ENCODE measurements at regions not wholly inside any gene's neighbourhood (a gene's known extent, or its start where the extent isn't known, plus 50 kb on each side); places are given as distances from the start of the nearest gene placed in this dataset.

GRCh38 chr12:93111773-93112172 lies 182.7 kb upstream of the EEA1 start:
- TF ChIP-seq, protein P1, sequence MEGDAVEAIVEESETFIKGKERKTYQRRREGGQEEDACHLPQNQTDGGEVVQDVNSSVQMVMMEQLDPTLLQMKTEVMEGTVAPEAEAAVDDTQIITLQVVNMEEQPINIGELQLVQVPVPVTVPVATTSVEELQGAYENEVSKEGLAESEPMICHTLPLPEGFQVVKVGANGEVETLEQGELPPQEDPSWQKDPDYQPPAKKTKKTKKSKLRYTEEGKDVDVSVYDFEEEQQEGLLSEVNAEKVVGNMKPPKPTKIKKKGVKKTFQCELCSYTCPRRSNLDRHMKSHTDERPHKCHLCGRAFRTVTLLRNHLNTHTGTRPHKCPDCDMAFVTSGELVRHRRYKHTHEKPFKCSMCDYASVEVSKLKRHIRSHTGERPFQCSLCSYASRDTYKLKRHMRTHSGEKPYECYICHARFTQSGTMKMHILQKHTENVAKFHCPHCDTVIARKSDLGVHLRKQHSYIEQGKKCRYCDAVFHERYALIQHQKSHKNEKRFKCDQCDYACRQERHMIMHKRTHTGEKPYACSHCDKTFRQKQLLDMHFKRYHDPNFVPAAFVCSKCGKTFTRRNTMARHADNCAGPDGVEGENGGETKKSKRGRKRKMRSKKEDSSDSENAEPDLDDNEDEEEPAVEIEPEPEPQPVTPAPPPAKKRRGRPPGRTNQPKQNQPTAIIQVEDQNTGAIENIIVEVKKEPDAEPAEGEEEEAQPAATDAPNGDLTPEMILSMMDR (IDR thresholded peaks at IDR 0.05), result no peak
- TF ChIP-seq POLR2A (IDR thresholded peaks at IDR 0.05), result no peak

Data from uterus (tissue), 2 donors.